GM10266 (cell line): ENCODE measurements at regions not wholly inside any gene's neighbourhood (a gene's known extent, or its start where the extent isn't known, plus 50 kb on each side); places are given as distances from the start of the nearest gene placed in this dataset.

Source experiments
- DNase-seq: peaks from one replicate; pipeline ENCODE4 v3.0.0; 2012; ENCODE audit errors: extremely low spot score
- CTCF ChIP-seq: IDR thresholded peaks from 2 replicates; pipeline ENCODE4 v1.5.1; 2012; ENCODE audit warnings: mild to moderate bottlenecking, low read depth; ENCODE audit not compliant: control insufficient read depth, insufficient read depth; ENCODE audit errors: missing control alignments

- TF ChIP-seq CTCF: no peak
- no peak for DNase-seq
Measured at GRCh38 chr4:54908763-54909162, 216.6 kb downstream of the KDR start.

GRCh38 chr4:54904953-54905352 lies 220.4 kb downstream of the KDR start:
- DNase-seq: no peak
- no peak for TF ChIP-seq CTCF

- TF ChIP-seq CTCF: no peak
Measured at GRCh38 chr4:54902976-54903375, 222.4 kb downstream of the KDR start.

GRCh38 chr4:54902271-54902670 lies 223.1 kb downstream of the KDR start:
- TF ChIP-seq CTCF: no peak
- DNase-seq: no peak

More at GRCh38 chr4:54902976-54903375, 222.4 kb downstream of the KDR start:
- no peak for DNase-seq

GRCh38 chr4:54901202-54901601 lies 224.2 kb downstream of the KDR start:
- DNase-seq: no peak
- TF ChIP-seq CTCF: no peak

GRCh38 chr4:54898656-54899340 lies 226.6 kb downstream of the KDR start:
- no peak for TF ChIP-seq CTCF
- DNase-seq: no peak

- no peak for TF ChIP-seq CTCF
- no peak for DNase-seq
Measured at GRCh38 chr4:54898056-54898562, 227.3 kb downstream of the KDR start.
